ENCODE measurements at regions not wholly inside any gene's neighbourhood (a gene's known extent, or its start where the extent isn't known, plus 50 kb on each side); places are given as distances from the start of the nearest gene placed in this dataset.

GRCh38 chr5:112049738-112050137, 292.7 kb upstream of the NREP start:
- TF ChIP-seq POLR2A (IDR thresholded peaks at IDR 0.05; ENCODE audit: extremely low read depth, insufficient read length) (no peak), CTCF (IDR thresholded peaks at IDR 0.05; ENCODE audit: low read depth, low read length) (no peak), MYC (IDR thresholded peaks at IDR 0.05; ENCODE audit: low read depth, low read length) (no peak), MAX (IDR thresholded peaks at IDR 0.05; ENCODE audit: low read depth, low read length) (no peak)
